Smooth muscle cell (in vitro differentiated cells): ENCODE measurements at regions not wholly inside any gene's neighbourhood (a gene's known extent, or its start where the extent isn't known, plus 50 kb on each side); places are given as distances from the start of the nearest gene placed in this dataset.

Experiments
- DNase-seq: peaks from one replicate; lab custom pipeline; 2025; ENCODE audit not compliant: unreplicated experiment; lab: John Stamatoyannopoulos, UW
- H2AFZ ChIP-seq: fragments of 200-600 bp; sonication (generic); 2 replicates; pipeline ENCODE4 v1.6.0; 2016; ENCODE audit warnings: antibody characterized with exemption, low read depth, mild to moderate bottlenecking
- H3F3A ChIP-seq: fragments of 200-600 bp; sonication (generic); 2 replicates; pipeline ENCODE4 v1.6.0; 2017; ENCODE audit warnings: antibody characterized with exemption, low read depth
- H3K27ac ChIP-seq: fragments of 200-600 bp; sonication (generic); 2 replicates; pipeline ENCODE4 v1.5.1; 2016; ENCODE audit warnings: low read depth, mild to moderate bottlenecking
- H3K27me3 ChIP-seq: fragments of 200-600 bp; sonication (generic); 2 replicates; pipeline ENCODE4 v1.6.1; 2016; ENCODE audit warnings: low read depth, mild to moderate bottlenecking
- H3K36me3 ChIP-seq: fragments of 200-600 bp; sonication (generic); 2 replicates; pipeline ENCODE4 v1.5.1; 2016; ENCODE audit warnings: low read depth
- H3K4me1 ChIP-seq: fragments of 200-600 bp; sonication (generic); 2 replicates; pipeline ENCODE4 v1.5.1; 2016; ENCODE audit warnings: low read depth
- H3K4me2 ChIP-seq: fragments of 200-600 bp; sonication (generic); 2 replicates; pipeline ENCODE4 v1.6.0; 2016; ENCODE audit warnings: mild to moderate bottlenecking
- H3K4me3 ChIP-seq: fragments of 200-600 bp; sonication (generic); 2 replicates; pipeline ENCODE4 v1.5.1; 2016; ENCODE audit warnings: mild to moderate bottlenecking
- H3K79me2 ChIP-seq: fragments of 200-600 bp; sonication (generic); 2 replicates; pipeline ENCODE4 v1.6.0; 2016; ENCODE audit warnings: low read depth, mild to moderate bottlenecking
- H3K9ac ChIP-seq: fragments of 200-600 bp; sonication (generic); 2 replicates; pipeline ENCODE4 v1.6.0; 2016; ENCODE audit warnings: low read depth
- H3K9me3 ChIP-seq: fragments of 200-600 bp; sonication (generic); replicated peaks from 2 replicates; pipeline ENCODE4 v1.5.1; 2016; ENCODE audit warnings: low read depth
- H4K20me1 ChIP-seq: fragments of 200-600 bp; sonication (generic); 2 replicates; pipeline ENCODE4 v1.6.0; 2016; ENCODE audit warnings: low read depth
- CTCF ChIP-seq: fragments of 200-600 bp; sonication (generic); IDR thresholded peaks from 2 replicates; pipeline ENCODE4 v1.5.1; 2017; ENCODE audit warnings: borderline replicate concordance, mild to moderate bottlenecking, antibody characterized with exemption; ENCODE audit not compliant: insufficient read depth, poor library complexity, severe bottlenecking
- WGBS: methylation state at CpG from one replicate; pipeline ENCODE4 v1.1.7; 2016; ENCODE audit warnings: low lambda C conversion rate; 5-methylcytosine and 5-hydroxymethylcytosine counted together

- WGBS, result 14% methylated on average over 7 of the region's 7 CpGs
- Histone ChIP-seq H3F3A (peaks cover 50% of the 10 kb centered on the region), H3K27me3 (no peaks in the 10 kb centered on the region), H3K4me3 (peak overlapping the region; percentile 8), H3K27ac (peak overlapping the region; percentile 95), H3K9ac (peak overlapping the region; percentile 67), H3K9me3 (no peaks in the 10 kb centered on the region), H3K36me3 (no peaks in the 10 kb centered on the region), H3K79me2 (no peaks in the 10 kb centered on the region), H4K20me1 (no peaks in the 10 kb centered on the region), H3K4me1 (peaks cover 9% of the 10 kb centered on the region), H2AFZ (peak overlapping the region; percentile 41), H3K4me2 (peak overlapping the region; percentile 77)
- TF ChIP-seq CTCF, result peak; percentile 13
- DNase-seq, result no peak
Measured at GRCh38 chr7:46932676-46933424, 649.1 kb downstream of the TNS3 start.

DNA sequence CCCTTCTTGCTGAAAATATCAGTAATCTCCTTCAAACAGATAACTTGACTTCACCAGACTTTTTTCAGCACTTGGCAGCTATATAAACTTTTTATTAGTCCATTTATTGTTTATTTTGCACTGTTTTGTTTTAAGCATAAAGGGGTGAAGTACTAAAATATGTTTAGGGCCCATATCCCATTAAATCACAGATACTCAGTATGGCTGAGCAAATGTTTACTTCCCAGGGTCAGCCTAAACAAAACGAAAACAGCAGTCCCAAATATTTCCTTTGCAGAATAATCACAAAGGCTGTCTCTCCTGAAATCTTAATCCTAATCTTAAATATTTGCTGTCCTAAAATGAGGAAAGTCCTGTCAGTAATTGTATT lies 649.6 kb downstream of the TNS3 start:
- Histone ChIP-seq H3K36me3 (no peaks in the 10 kb centered on the region), H3K4me3 (no peak overlapping the region), H2AFZ (no peak overlapping the region), H3K79me2 (peaks cover 4% of the 10 kb centered on the region), H4K20me1 (no peaks in the 10 kb centered on the region), H3K27me3 (no peaks in the 10 kb centered on the region), H3F3A (peaks cover 50% of the 10 kb centered on the region), H3K9me3 (no peaks in the 10 kb centered on the region), H3K9ac (peak overlapping the region; percentile 67), H3K4me2 (peak overlapping the region; percentile 77), H3K4me1 (peaks cover 9% of the 10 kb centered on the region), H3K27ac (peak overlapping the region; percentile 95)
- no peak for TF ChIP-seq CTCF
- WGBS, result 16% methylated on average over 1 of the region's 1 CpG
- no peak for DNase-seq

GRCh38 chr7:46930366-46930765 lies 651.5 kb downstream of the TNS3 start:
- H3K36me3 ChIP-seq, result no peaks in the 10 kb centered on the region
- no peak overlapping the region for H2AFZ ChIP-seq
- H3K4me3 ChIP-seq, result no peak overlapping the region
- no peak for TF ChIP-seq CTCF
- H3K27me3 ChIP-seq, result no peaks in the 10 kb centered on the region
- H3K27ac ChIP-seq, result peak overlapping the region; percentile 95
- H3K9me3 ChIP-seq, result no peaks in the 10 kb centered on the region
- DNase-seq, result no peak
- peak overlapping the region; percentile 13 for H3K9ac ChIP-seq
- 3% methylated on average over 3 of the region's 3 CpGs for WGBS
- no peaks in the 10 kb centered on the region for H4K20me1 ChIP-seq
- peaks cover 9% of the 10 kb centered on the region for H3K4me1 ChIP-seq
- H3K79me2 ChIP-seq, result peaks cover 4% of the 10 kb centered on the region
- peak overlapping the region; percentile 47 for H3K4me2 ChIP-seq
- peaks cover 50% of the 10 kb centered on the region for H3F3A ChIP-seq

DNA sequence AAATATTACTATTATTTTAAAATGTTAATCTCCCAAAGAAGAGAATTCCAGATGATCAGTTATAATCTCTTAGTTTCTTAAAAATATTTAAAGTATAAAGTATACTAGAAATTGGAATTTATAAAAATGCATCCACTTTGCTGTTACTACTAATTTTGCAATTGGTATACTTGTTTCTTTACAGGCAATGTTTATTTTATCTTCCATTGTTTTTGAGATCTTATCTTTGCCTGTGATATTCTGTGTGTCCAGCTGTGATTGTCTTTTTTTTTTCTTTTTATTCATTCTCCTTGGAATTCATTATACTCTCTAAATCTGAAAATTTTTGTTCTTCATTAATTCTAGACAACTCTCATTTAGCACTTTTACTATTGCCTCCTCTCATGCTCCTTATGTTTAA lies 652.6 kb downstream of the TNS3 start:
- Histone ChIP-seq H3K79me2 (peaks cover 4% of the 10 kb centered on the region), H3K4me2 (peak overlapping the region; percentile 18), H3K4me1 (peaks cover 9% of the 10 kb centered on the region), H3K36me3 (no peaks in the 10 kb centered on the region), H3F3A (peaks cover 48% of the 10 kb centered on the region), H3K4me3 (no peak overlapping the region), H3K27me3 (no peaks in the 10 kb centered on the region), H4K20me1 (no peaks in the 10 kb centered on the region), H2AFZ (peak overlapping the region; percentile 44), H3K9me3 (no peaks in the 10 kb centered on the region), H3K27ac (peak overlapping the region; percentile 95), H3K9ac (no peak overlapping the region)
- TF ChIP-seq CTCF, result no peak
- no peak for DNase-seq
